GM12878 (cell line): ENCODE measurements at regions not wholly inside any gene's neighbourhood (a gene's known extent, or its start where the extent isn't known, plus 50 kb on each side); places are given as distances from the start of the nearest gene placed in this dataset.

Experiments
- ATAC-seq: fragments of 200-7000 bp; cut with Tn5 transposase; 3 replicates; pipeline ENCODE4 v1.9.1; 2020; ENCODE audit warnings: mild to moderate bottlenecking, moderate library complexity
- BruUV-seq: library from RNA; stranded (reverse); fragments of 400-500 nt; replicated peaks from 2 replicates; lab custom pipeline; 2021; lab: Mats Ljungman, UMichigan
- CTCF ChIA-PET: fragments of 300-600 bp; sonication (Branson Sonifier 250); formaldehyde crosslinking; extraction: SDS; loops from one replicate; lab custom pipeline; 2021; ENCODE audit warnings: inconsistent platforms; lab: Yijun Ruan, JAX
- POLR2A ChIA-PET: fragments of 350-600 bp; formaldehyde crosslinking; extraction: SDS; loops from one replicate; lab custom pipeline; 2021; ENCODE audit warnings: inconsistent platforms; lab: Charles Lee
- RAD21 ChIA-PET: fragments of 300-600 bp; sonication (Branson Sonifier 250); formaldehyde crosslinking; loops from one replicate; lab custom pipeline; 2023; ENCODE audit warnings: antibody characterized with exemption; ENCODE audit not compliant: unreplicated experiment; lab: Charles Lee
- SMC1A ChIA-PET: fragments of 300-600 bp; sonication (Branson Sonifier 250); formaldehyde crosslinking; loops from one replicate; lab custom pipeline; 2023; ENCODE audit not compliant: unreplicated experiment, uncharacterized antibody; lab: Charles Lee
- DNase-seq: peaks from one replicate; pipeline ENCODE4 v3.0.0-alpha.2; 2011; ENCODE audit warnings: low read depth, low spot score
- FAIRE-seq: peaks from 3 replicates; lab custom pipeline; 2011; peaks lifted over from hg19 to GRCh38; lab: Jason Lieb, UNC
- H2AFZ ChIP-seq: 2 replicates; pipeline ENCODE4 v1.6.0; 2011; ENCODE audit warnings: low read depth, low read length, control low read depth; ENCODE audit not compliant: control insufficient read depth
- H3K27ac ChIP-seq: 2 replicates; pipeline ENCODE4 v1.5.1; 2011; ENCODE audit warnings: control low read depth; ENCODE audit not compliant: control insufficient read depth, insufficient read depth
- H3K27me3 ChIP-seq, 2 experiments: replicated peaks in 1 of 2; 2 replicates each; pipeline versions ENCODE4 v1.6.0 to v1.6.1; 2011; ENCODE audit warnings: low read length in 1 of 2; ENCODE audit not compliant: control insufficient read depth in 2 of 2, insufficient read depth in 2 of 2
- H3K36me3 ChIP-seq, 2 experiments: 2 replicates each; pipeline ENCODE4 v1.5.1; 2011; ENCODE audit warnings: low read length in 1 of 2; ENCODE audit not compliant: control insufficient read depth in 2 of 2, insufficient read depth in 2 of 2
- H3K4me1 ChIP-seq: 2 replicates; pipeline ENCODE4 v1.6.1; 2011; ENCODE audit warnings: mild to moderate bottlenecking, low read length, moderate library complexity, mixed read lengths; ENCODE audit not compliant: control insufficient read depth, insufficient read depth
- H3K4me2 ChIP-seq: 2 replicates; pipeline ENCODE4 v1.6.0; 2011; ENCODE audit warnings: control low read depth; ENCODE audit not compliant: control insufficient read depth, insufficient read depth
- H3K4me3 ChIP-seq: fragments of 200-600 bp; sonication (generic); 2 replicates; pipeline ENCODE4 v1.5.1; 2016
- H3K79me2 ChIP-seq: 2 replicates; pipeline ENCODE4 v1.6.0; 2011; ENCODE audit warnings: low read length; ENCODE audit not compliant: control insufficient read depth, insufficient read depth
- H3K9ac ChIP-seq: 2 replicates; pipeline ENCODE4 v1.8.0; 2011; ENCODE audit warnings: low read length, control low read depth, mixed read lengths; ENCODE audit not compliant: control insufficient read depth, insufficient read depth
- H3K9me3 ChIP-seq: replicated peaks from 3 replicates; pipeline ENCODE4 v1.5.1; 2011; ENCODE audit warnings: mild to moderate bottlenecking, low read length; ENCODE audit not compliant: control insufficient read depth, insufficient read depth
- H4K20me1 ChIP-seq: 2 replicates; pipeline ENCODE4 v1.6.0; 2011; ENCODE audit not compliant: control insufficient read depth, insufficient read depth
- BHLHE40 ChIP-seq, 2 experiments: fragments of 450-650 bp in 1 of 2; IDR thresholded peaks; 2 replicates each; pipeline ENCODE4 v1.6.1; 2011 to 2017; ENCODE audit warnings: low read depth in 2 of 2, borderline replicate concordance in 1 of 2, improper control_type of control experiment in 1 of 2, low read length in 1 of 2, mild to moderate bottlenecking in 1 of 2
- BMI1 ChIP-seq: fragments of 450-650 bp; IDR thresholded peaks from 2 replicates; pipeline ENCODE4 v1.6.1; 2016; ENCODE audit warnings: mild to moderate bottlenecking, moderate library complexity, borderline replicate concordance
- CEBPB ChIP-seq, 2 experiments: fragments of 150-350 bp in 1 of 2; IDR thresholded peaks; 2 replicates each; pipeline ENCODE4 v1.6.1; 2012 to 2014; ENCODE audit warnings: low read depth in 2 of 2, low read length in 2 of 2, borderline replicate concordance in 1 of 2, inconsistent platforms in 1 of 2
- CREB1 ChIP-seq: IDR thresholded peaks from 2 replicates; pipeline ENCODE4 v1.6.1; 2012; ENCODE audit warnings: low read depth, mild to moderate bottlenecking, inconsistent platforms
- EP300 ChIP-seq, 2 experiments: fragments of 150-350 bp in 1 of 2; IDR thresholded peaks; 2 replicates each; pipeline ENCODE4 v1.6.1; 2011 to 2012; ENCODE audit warnings: low read depth in 2 of 2, low read length in 2 of 2, borderline replicate concordance in 1 of 2, improper control_type of control experiment in 1 of 2, inconsistent platforms in 1 of 2; ENCODE audit not compliant: control insufficient read depth in 1 of 2
- EZH2 ChIP-seq: IDR thresholded peaks from 2 replicates; pipeline ENCODE4 v1.6.1; 2012; ENCODE audit warnings: low read depth, mild to moderate bottlenecking, control low read depth, inconsistent platforms, low read length, borderline replicate concordance; ENCODE audit not compliant: control insufficient read depth
- FOS ChIP-seq: IDR thresholded peaks from 3 replicates; pipeline ENCODE4 v1.6.1; 2011; ENCODE audit warnings: borderline replicate concordance; ENCODE audit not compliant: insufficient read length; ENCODE audit errors: extremely low read depth
- FOXK2 ChIP-seq: fragments of 450-650 bp; IDR thresholded peaks from 2 replicates; pipeline ENCODE4 v1.6.1; 2017; ENCODE audit warnings: mild to moderate bottlenecking, moderate library complexity
- GABPA ChIP-seq: IDR thresholded peaks from 2 replicates; pipeline ENCODE4 v1.6.1; 2014; ENCODE audit warnings: antibody characterized with exemption, low read depth, mild to moderate bottlenecking, inconsistent platforms
- KLF5 ChIP-seq: fragments of 450-650 bp; IDR thresholded peaks from 2 replicates; pipeline ENCODE4 v1.6.1; 2014; ENCODE audit warnings: mild to moderate bottlenecking; ENCODE audit not compliant: partially characterized antibody
- MAX ChIP-seq: IDR thresholded peaks from 2 replicates; pipeline ENCODE4 v1.6.1; 2012; ENCODE audit warnings: low read depth, low read length, improper control_type of control experiment
- MYC ChIP-seq: IDR thresholded peaks from 2 replicates; pipeline ENCODE4 v1.6.1; 2011; ENCODE audit warnings: mild to moderate bottlenecking, low read length, moderate library complexity, inconsistent platforms; ENCODE audit not compliant: insufficient read depth, insufficient replicate concordance, insufficient read length, severe bottlenecking
- NFIC ChIP-seq: IDR thresholded peaks from 2 replicates; pipeline ENCODE4 v1.6.1; 2012; ENCODE audit warnings: low read depth, mild to moderate bottlenecking, inconsistent platforms, low read length, moderate library complexity
- NFYB ChIP-seq: IDR thresholded peaks from 2 replicates; pipeline ENCODE4 v1.6.1; 2011; ENCODE audit warnings: low read depth, mild to moderate bottlenecking, low read length, improper control_type of control experiment, moderate library complexity; ENCODE audit not compliant: insufficient read depth
- RELB ChIP-seq: fragments of 450-650 bp; IDR thresholded peaks from 2 replicates; pipeline ENCODE4 v1.6.1; 2017; ENCODE audit warnings: low read depth, mild to moderate bottlenecking, moderate library complexity
- WGBS: methylation state at CpG from one replicate; pipeline ENCODE4 v1.1.6; 2016; ENCODE audit warnings: low lambda C conversion rate; ENCODE audit not compliant: insufficient replicate concordance, insufficient coverage; ENCODE audit errors: missing lambda C conversion rate; 5-methylcytosine and 5-hydroxymethylcytosine counted together
- in situ Hi-C: fragments of 300-500 bp; cut with MboI; formaldehyde crosslinking; loops from 9 replicates; pipeline ENCODE4 v1.14.3; 2018; ENCODE audit warnings: mixed read lengths
- intact Hi-C: fragments of 100-400 bp; cut with micrococcal nuclease; formaldehyde crosslinking; loops from one replicate; pipeline ENCODE4 v1.14.2; 2022; ENCODE audit not compliant: unreplicated experiment
- TF ChIP-seq, protein P1 (sequence below), 3 experiments: IDR thresholded peaks in 2 of 3; conservative IDR thresholded peaks in 1 of 3; 2 replicates each; pipeline ENCODE4 v1.5.1; 2011; ENCODE audit warnings: low read depth in 3 of 3, low read length in 3 of 3, mild to moderate bottlenecking in 3 of 3, control low read depth in 2 of 3, moderate library complexity in 2 of 3, inconsistent platforms in 1 of 3, mixed read lengths in 1 of 3; ENCODE audit not compliant: control insufficient read depth in 2 of 3, insufficient read depth in 1 of 3; ENCODE audit errors: extremely low read depth in 1 of 3

DNA sequence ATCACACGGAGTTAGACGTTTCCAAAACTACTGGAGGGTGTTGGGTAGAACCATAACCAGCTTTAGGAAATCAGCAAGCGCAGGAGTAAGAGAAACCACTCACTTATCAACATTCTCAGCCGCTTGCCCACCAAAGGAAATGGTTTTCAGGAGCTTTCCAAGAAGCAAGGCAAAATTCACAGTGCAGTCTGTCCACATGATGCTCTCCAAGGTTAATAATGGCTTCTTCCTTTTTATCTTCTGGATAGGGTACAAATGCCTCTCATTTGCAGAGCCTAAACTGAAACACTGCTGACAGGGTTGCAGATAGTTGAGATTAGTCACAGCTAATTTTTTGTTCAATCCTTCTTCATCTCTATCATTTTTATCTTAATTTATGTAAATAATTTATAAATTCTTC lies 705.4 kb downstream of the RAB28 start (continued):
- TF ChIP-seq CREB1 = no peak
- TF ChIP-seq EZH2 = no peak
- TF ChIP-seq KLF5 = no peak
- no peak for TF ChIP-seq BHLHE40 (IDR thresholded peaks at IDR 0.05; ENCODE audit: borderline replicate concordance in 1 of 2, low read depth in 2 of 2, low read length in 1 of 2)

DNA sequence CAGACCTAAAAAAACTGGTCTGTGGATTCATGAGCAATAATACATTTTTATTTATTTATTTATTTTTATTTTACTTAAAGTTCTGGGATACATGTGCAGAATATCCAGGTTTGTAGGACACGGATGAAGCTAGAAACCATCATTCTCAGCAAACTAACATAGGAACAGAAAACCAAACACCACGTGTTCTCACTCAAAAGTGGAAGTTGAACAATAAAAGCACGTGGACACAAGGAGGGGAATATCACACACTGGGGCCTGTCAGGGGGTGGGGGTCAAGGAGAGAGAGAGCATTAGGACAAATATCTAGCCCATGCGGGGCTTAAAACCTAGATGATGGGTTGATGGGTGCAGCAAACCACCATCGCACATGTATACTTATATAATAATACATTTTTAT lies 705.9 kb downstream of the RAB28 start:
- Histone ChIP-seq H3K4me3 (no peak overlapping the region), H3K27ac (no peak overlapping the region), H3K27me3 (no peaks in the 10 kb centered on the region), H3K9me3 (no peaks in the 10 kb centered on the region), H3K4me1 (no peaks in the 10 kb centered on the region), H3K4me2 (no peak overlapping the region), H3K36me3 (no peaks in the 10 kb centered on the region), H3K9ac (no peak overlapping the region), H2AFZ (no peak overlapping the region), H3K79me2 (no peaks in the 10 kb centered on the region), H4K20me1 (no peaks in the 10 kb centered on the region)
- ATAC-seq (no peak), DNase-seq (no peak), FAIRE-seq (no peak)
- SMC1A ChIA-PET = interaction anchor here (0.6 kb wide), 1 partner anchor 13 kb away, joined by 3 read pairs; no protein-coding TSS in a partner anchor
- WGBS = 41% methylated on average over 5 of the region's 5 CpGs
- BruUV-seq = no TSS peak
- POLR2A ChIA-PET = no interaction called here
- CTCF ChIA-PET = interaction anchor here (1.1 to 1.2 kb wide), 2 partner anchors 9 to 16 kb away, joined by 4 read pairs; no protein-coding TSS in a partner anchor
- RAD21 ChIA-PET = no interaction called here
- intact Hi-C loops = no loop called here
- TF ChIP-seq CEBPB (IDR thresholded peaks at IDR 0.05; ENCODE audit: borderline replicate concordance in 1 of 2, low read depth in 2 of 2, low read length in 2 of 2) = no peak
- no peak for TF ChIP-seq RELB
- TF ChIP-seq EP300 (IDR thresholded peaks at IDR 0.05; ENCODE audit: borderline replicate concordance in 1 of 2, control insufficient read depth in 1 of 2, low read depth in 2 of 2, low read length in 2 of 2) = no peak
- TF ChIP-seq GABPA = no peak
- TF ChIP-seq FOXK2 = no peak
- no peak for TF ChIP-seq MAX
- no peak for TF ChIP-seq NFIC
- TF ChIP-seq BMI1 = no peak
- TF ChIP-seq, protein P1, sequence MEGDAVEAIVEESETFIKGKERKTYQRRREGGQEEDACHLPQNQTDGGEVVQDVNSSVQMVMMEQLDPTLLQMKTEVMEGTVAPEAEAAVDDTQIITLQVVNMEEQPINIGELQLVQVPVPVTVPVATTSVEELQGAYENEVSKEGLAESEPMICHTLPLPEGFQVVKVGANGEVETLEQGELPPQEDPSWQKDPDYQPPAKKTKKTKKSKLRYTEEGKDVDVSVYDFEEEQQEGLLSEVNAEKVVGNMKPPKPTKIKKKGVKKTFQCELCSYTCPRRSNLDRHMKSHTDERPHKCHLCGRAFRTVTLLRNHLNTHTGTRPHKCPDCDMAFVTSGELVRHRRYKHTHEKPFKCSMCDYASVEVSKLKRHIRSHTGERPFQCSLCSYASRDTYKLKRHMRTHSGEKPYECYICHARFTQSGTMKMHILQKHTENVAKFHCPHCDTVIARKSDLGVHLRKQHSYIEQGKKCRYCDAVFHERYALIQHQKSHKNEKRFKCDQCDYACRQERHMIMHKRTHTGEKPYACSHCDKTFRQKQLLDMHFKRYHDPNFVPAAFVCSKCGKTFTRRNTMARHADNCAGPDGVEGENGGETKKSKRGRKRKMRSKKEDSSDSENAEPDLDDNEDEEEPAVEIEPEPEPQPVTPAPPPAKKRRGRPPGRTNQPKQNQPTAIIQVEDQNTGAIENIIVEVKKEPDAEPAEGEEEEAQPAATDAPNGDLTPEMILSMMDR (IDR thresholded peaks at IDR 0.05 in 2 of 3, conservative IDR thresholded peaks at IDR 0.05 in 1 of 3; ENCODE audit: control insufficient read depth in 2 of 3, extremely low read depth in 1 of 3, insufficient read depth in 1 of 3, low read depth in 3 of 3, low read length in 3 of 3) = no peak
- no peak for TF ChIP-seq MYC
- no peak for TF ChIP-seq NFYB
- no peak for TF ChIP-seq FOS
- in situ Hi-C loops = no loop called here
